ENCODE measurements at regions not wholly inside any gene's neighbourhood (a gene's known extent, or its start where the extent isn't known, plus 50 kb on each side); places are given as distances from the start of the nearest gene placed in this dataset.

- no peaks in the 10 kb centered on the region for H3F3A ChIP-seq (ENCODE audit: low read length, unreplicated experiment)
- no peak overlapping the region for H3K27ac ChIP-seq (ENCODE audit: low read length)
- no peak overlapping the region for H3K4me3 ChIP-seq (ENCODE audit: low read length)
- H3K9me2 ChIP-seq (replicated peaks; ENCODE audit: low read length), result no peaks in the 10 kb centered on the region
- H3K36me3 ChIP-seq (ENCODE audit: low read depth, low read length), result no peaks in the 10 kb centered on the region
- CTCF ChIA-PET, result no interaction called here
- BruUV-seq (replicated peaks), result no TSS peak
- intact Hi-C loops (cut with micrococcal nuclease), result no loop called here
- H3K27me3 ChIP-seq (ENCODE audit: low read length), result no peaks in the 10 kb centered on the region
- no peaks in the 10 kb centered on the region for H3K79me2 ChIP-seq (ENCODE audit: low read length)
- H3K9me3 ChIP-seq (ENCODE audit: low read length), result no peaks in the 10 kb centered on the region
- POLR2A ChIA-PET (ENCODE audit: unreplicated experiment), result no interaction called here
- no peak overlapping the region for H3K9ac ChIP-seq (ENCODE audit: low read length)
- no peaks in the 10 kb centered on the region for H3K4me1 ChIP-seq (ENCODE audit: insufficient read depth, low read length)
- DNase-seq (no peak), ATAC-seq (no peak)
- no peak overlapping the region for H2AFZ ChIP-seq (ENCODE audit: low read length)
- H4K20me1 ChIP-seq (ENCODE audit: low read length), result no peaks in the 10 kb centered on the region
- H3K4me2 ChIP-seq (ENCODE audit: low read length), result no peak overlapping the region
- TF ChIP-seq EZH2phosphoT487 (IDR thresholded peaks at IDR 0.05; ENCODE audit: borderline replicate concordance, low read length) (no peak), EZH2 (IDR thresholded peaks at IDR 0.05; ENCODE audit: low read length, unreplicated experiment) (no peak)
- TF ChIP-seq, protein P1, sequence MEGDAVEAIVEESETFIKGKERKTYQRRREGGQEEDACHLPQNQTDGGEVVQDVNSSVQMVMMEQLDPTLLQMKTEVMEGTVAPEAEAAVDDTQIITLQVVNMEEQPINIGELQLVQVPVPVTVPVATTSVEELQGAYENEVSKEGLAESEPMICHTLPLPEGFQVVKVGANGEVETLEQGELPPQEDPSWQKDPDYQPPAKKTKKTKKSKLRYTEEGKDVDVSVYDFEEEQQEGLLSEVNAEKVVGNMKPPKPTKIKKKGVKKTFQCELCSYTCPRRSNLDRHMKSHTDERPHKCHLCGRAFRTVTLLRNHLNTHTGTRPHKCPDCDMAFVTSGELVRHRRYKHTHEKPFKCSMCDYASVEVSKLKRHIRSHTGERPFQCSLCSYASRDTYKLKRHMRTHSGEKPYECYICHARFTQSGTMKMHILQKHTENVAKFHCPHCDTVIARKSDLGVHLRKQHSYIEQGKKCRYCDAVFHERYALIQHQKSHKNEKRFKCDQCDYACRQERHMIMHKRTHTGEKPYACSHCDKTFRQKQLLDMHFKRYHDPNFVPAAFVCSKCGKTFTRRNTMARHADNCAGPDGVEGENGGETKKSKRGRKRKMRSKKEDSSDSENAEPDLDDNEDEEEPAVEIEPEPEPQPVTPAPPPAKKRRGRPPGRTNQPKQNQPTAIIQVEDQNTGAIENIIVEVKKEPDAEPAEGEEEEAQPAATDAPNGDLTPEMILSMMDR (conservative IDR thresholded peaks at IDR 0.05; ENCODE audit: low read depth, low read length), result no peak
These were observed 94.8 kb upstream of the KCNJ3 start for GRCh38 chr2:154603682-154604081.

GRCh38 chr2:154608438-154608837 is 90.1 kb upstream of the KCNJ3 start:
- ChIA-PET CTCF (no interaction called here), POLR2A (ENCODE audit: unreplicated experiment) (no interaction called here)
- TF ChIP-seq EZH2phosphoT487 (IDR thresholded peaks at IDR 0.05; ENCODE audit: borderline replicate concordance, low read length), result no peak
- TF ChIP-seq, protein P1 (conservative IDR thresholded peaks at IDR 0.05; ENCODE audit: low read depth, low read length), result no peak
- no peak for TF ChIP-seq EZH2 (IDR thresholded peaks at IDR 0.05; ENCODE audit: low read length, unreplicated experiment)
- Histone ChIP-seq H3F3A (ENCODE audit: low read length, unreplicated experiment) (no peaks in the 10 kb centered on the region), H2AFZ (ENCODE audit: low read length) (no peak overlapping the region), H3K4me1 (ENCODE audit: insufficient read depth, low read length) (no peaks in the 10 kb centered on the region), H3K79me2 (ENCODE audit: low read length) (no peaks in the 10 kb centered on the region), H3K9me3 (ENCODE audit: low read length) (no peaks in the 10 kb centered on the region), H3K9ac (ENCODE audit: low read length) (no peak overlapping the region), H3K4me2 (ENCODE audit: low read length) (no peak overlapping the region), H3K27ac (ENCODE audit: low read length) (no peak overlapping the region), H3K9me2 (replicated peaks; ENCODE audit: low read length) (no peaks in the 10 kb centered on the region), H3K4me3 (ENCODE audit: low read length) (no peak overlapping the region), H3K27me3 (ENCODE audit: low read length) (no peaks in the 10 kb centered on the region), H4K20me1 (ENCODE audit: low read length) (no peaks in the 10 kb centered on the region), H3K36me3 (ENCODE audit: low read depth, low read length) (no peaks in the 10 kb centered on the region)
- intact Hi-C loops (cut with micrococcal nuclease), result no loop called here
- DNase-seq (no peak), ATAC-seq (no peak)
- no TSS peak for BruUV-seq (replicated peaks)

- H3K27me3 ChIP-seq (ENCODE audit: low read length), result no peaks in the 10 kb centered on the region
- H4K20me1 ChIP-seq (ENCODE audit: low read length), result no peaks in the 10 kb centered on the region
- H3K9ac ChIP-seq (ENCODE audit: low read length), result no peak overlapping the region
- no TSS peak for BruUV-seq (replicated peaks)
- DNase-seq (no peak), ATAC-seq (no peak)
- H3K4me3 ChIP-seq (ENCODE audit: low read length), result no peak overlapping the region
- H3K79me2 ChIP-seq (ENCODE audit: low read length), result no peaks in the 10 kb centered on the region
- H3K36me3 ChIP-seq (ENCODE audit: low read depth, low read length), result no peaks in the 10 kb centered on the region
- ChIA-PET CTCF (no interaction called here), POLR2A (ENCODE audit: unreplicated experiment) (no interaction called here)
- intact Hi-C loops (cut with micrococcal nuclease), result no loop called here
- no peak overlapping the region for H2AFZ ChIP-seq (ENCODE audit: low read length)
- H3K4me1 ChIP-seq (ENCODE audit: insufficient read depth, low read length), result no peaks in the 10 kb centered on the region
- peaks cover 4% of the 10 kb centered on the region; the same call in 1 of the 2 replicates for H3K9me3 ChIP-seq (ENCODE audit: low read length)
- no peak overlapping the region for H3K4me2 ChIP-seq (ENCODE audit: low read length)
- H3K9me2 ChIP-seq (replicated peaks; ENCODE audit: low read length), result no peaks in the 10 kb centered on the region
- TF ChIP-seq, protein P1 (conservative IDR thresholded peaks at IDR 0.05; ENCODE audit: low read depth, low read length), result no peak
- no peak for TF ChIP-seq EZH2 (IDR thresholded peaks at IDR 0.05; ENCODE audit: low read length, unreplicated experiment)
- TF ChIP-seq EZH2phosphoT487 (IDR thresholded peaks at IDR 0.05; ENCODE audit: borderline replicate concordance, low read length), result no peak
- H3K27ac ChIP-seq (ENCODE audit: low read length), result no peak overlapping the region
- no peaks in the 10 kb centered on the region for H3F3A ChIP-seq (ENCODE audit: low read length, unreplicated experiment)
These were observed 83.6 kb upstream of the KCNJ3 start for GRCh38 chr2:154614906-154615305.
